NCI-H2196 treated with DMSO at 0.1 percent for 48 hours (cell line): ENCODE measurements at regions not wholly inside any gene's neighbourhood (a gene's known extent, or its start where the extent isn't known, plus 50 kb on each side); places are given as distances from the start of the nearest gene placed in this dataset.
"Not testable (repeated sequence)": the region's sequence is repeated elsewhere in the genome, so short reads cannot be mapped to it uniquely, and the experiment has no call there.

Experiments
- DNase-seq: peaks from one replicate; lab custom pipeline; 2025; ENCODE audit not compliant: unreplicated experiment; lab: John Stamatoyannopoulos, UW

GRCh38 chr10:89944138-89944537 is 242.7 kb downstream of the KIF20B start:
- no peak for DNase-seq

GRCh38 chr10:89946106-89946505 is 244.7 kb downstream of the KIF20B start:
- no peak for DNase-seq

GRCh38 chr10:89949496-89949895 is 248.1 kb downstream of the KIF20B start:
- DNase-seq, result no peak

- DNase-seq, result no peak
These were observed 250.9 kb downstream of the KIF20B start for GRCh38 chr10:89952325-89952724.

- no peak for DNase-seq
These were observed 251.4 kb downstream of the KIF20B start for GRCh38 chr10:89952751-89953150.

GRCh38 chr10:89954061-89954460 is 252.7 kb downstream of the KIF20B start:
- no peak for DNase-seq

- no peak for DNase-seq
These were observed 253.6 kb downstream of the KIF20B start for GRCh38 chr10:89954787-89955566.

GRCh38 chr10:89959433-89960110 is 258.2 kb downstream of the KIF20B start:
- no peak for DNase-seq

GRCh38 chr10:89963451-89964102 is 262.2 kb downstream of the KIF20B start:
- no peak for DNase-seq

- DNase-seq, result no peak
These were observed 264.8 kb downstream of the KIF20B start for GRCh38 chr10:89966211-89966610.

GRCh38 chr10:89973326-89973725 is 271.9 kb downstream of the KIF20B start:
- no peak for DNase-seq

- DNase-seq, result no peak
These were observed 273.7 kb downstream of the KIF20B start for GRCh38 chr10:89975071-89975470.

- DNase-seq, result no peak
These were observed 274.4 kb downstream of the KIF20B start for GRCh38 chr10:89975771-89976170.

- DNase-seq, result no peak
These were observed 276.7 kb downstream of the KIF20B start for GRCh38 chr10:89978081-89978480.

GRCh38 chr10:89979726-89980125 is 278.3 kb downstream of the KIF20B start:
- DNase-seq, result no peak

GRCh38 chr10:89980166-89980565 is 278.8 kb downstream of the KIF20B start:
- DNase-seq, result no peak

GRCh38 chr10:89981891-89982290 is 280.5 kb downstream of the KIF20B start:
- no peak for DNase-seq

- DNase-seq, result no peak
These were observed 284.1 kb downstream of the KIF20B start for GRCh38 chr10:89985446-89985845.

- not testable (repeated sequence) for DNase-seq
These were observed 287.0 kb downstream of the KIF20B start for GRCh38 chr10:89988361-89988760.

- no peak for DNase-seq
These were observed 291.2 kb downstream of the KIF20B start for GRCh38 chr10:89992575-89992974.

- no peak for DNase-seq
These were observed 305.8 kb downstream of the KIF20B start for GRCh38 chr10:90007226-90007625.

- not testable (repeated sequence) for DNase-seq
These were observed 309.9 kb downstream of the KIF20B start for GRCh38 chr10:90011281-90011680.
